Osteocyte (in vitro differentiated cells): ENCODE measurements at regions not wholly inside any gene's neighbourhood (a gene's known extent, or its start where the extent isn't known, plus 50 kb on each side); places are given as distances from the start of the nearest gene placed in this dataset.
A peak's percentile ranks its signal among the peaks of the same experiment; 100 is the strongest.

ENCODE experiments used
- DNase-seq: peaks from one replicate; pipeline ENCODE4 v3.0.0; 2021; ENCODE audit warnings: mixed read lengths; ENCODE audit not compliant: unreplicated experiment; ENCODE audit errors: extremely low spot score
- H3K27ac Mint-ChIP-seq: one replicate; pipeline ENCODE4 v1.8.0; 2021; ENCODE audit warnings: mild to moderate bottlenecking, mixed read lengths; ENCODE audit not compliant: unreplicated experiment
- H3K27me3 Mint-ChIP-seq: one replicate; pipeline ENCODE4 v1.8.0; 2021; ENCODE audit warnings: mixed read lengths; ENCODE audit not compliant: unreplicated experiment
- H3K36me3 Mint-ChIP-seq: one replicate; pipeline ENCODE4 v1.8.0; 2021; ENCODE audit warnings: mixed read lengths; ENCODE audit not compliant: unreplicated experiment
- H3K4me1 Mint-ChIP-seq: one replicate; pipeline ENCODE4 v1.8.0; 2021; ENCODE audit warnings: mixed read lengths; ENCODE audit not compliant: unreplicated experiment
- H3K4me3 Mint-ChIP-seq: one replicate; pipeline ENCODE4 v1.8.0; 2021; ENCODE audit warnings: mild to moderate bottlenecking, moderate library complexity, mixed read lengths; ENCODE audit not compliant: unreplicated experiment
- H3K9me3 Mint-ChIP-seq: one replicate; pipeline ENCODE4 v1.8.0; 2021; ENCODE audit warnings: mixed read lengths; ENCODE audit not compliant: unreplicated experiment
- TF ChIP-seq, protein P1 (sequence below): fragments of 200-600 bp; sonication (generic); IDR thresholded peaks from 2 replicates; pipeline ENCODE4 v1.5.0; 2021; ENCODE audit warnings: antibody characterized with exemption, mild to moderate bottlenecking, moderate library complexity

- DNase-seq, result peak; percentile 63
- Mint-ChIP-seq H3K9me3 (no peaks in the 10 kb centered on the region), H3K36me3 (no peaks in the 10 kb centered on the region), H3K4me3 (no peak overlapping the region), H3K4me1 (no peaks in the 10 kb centered on the region), H3K27ac (no peak overlapping the region), H3K27me3 (peaks cover 2% of the 10 kb centered on the region)
- TF ChIP-seq, protein P1, sequence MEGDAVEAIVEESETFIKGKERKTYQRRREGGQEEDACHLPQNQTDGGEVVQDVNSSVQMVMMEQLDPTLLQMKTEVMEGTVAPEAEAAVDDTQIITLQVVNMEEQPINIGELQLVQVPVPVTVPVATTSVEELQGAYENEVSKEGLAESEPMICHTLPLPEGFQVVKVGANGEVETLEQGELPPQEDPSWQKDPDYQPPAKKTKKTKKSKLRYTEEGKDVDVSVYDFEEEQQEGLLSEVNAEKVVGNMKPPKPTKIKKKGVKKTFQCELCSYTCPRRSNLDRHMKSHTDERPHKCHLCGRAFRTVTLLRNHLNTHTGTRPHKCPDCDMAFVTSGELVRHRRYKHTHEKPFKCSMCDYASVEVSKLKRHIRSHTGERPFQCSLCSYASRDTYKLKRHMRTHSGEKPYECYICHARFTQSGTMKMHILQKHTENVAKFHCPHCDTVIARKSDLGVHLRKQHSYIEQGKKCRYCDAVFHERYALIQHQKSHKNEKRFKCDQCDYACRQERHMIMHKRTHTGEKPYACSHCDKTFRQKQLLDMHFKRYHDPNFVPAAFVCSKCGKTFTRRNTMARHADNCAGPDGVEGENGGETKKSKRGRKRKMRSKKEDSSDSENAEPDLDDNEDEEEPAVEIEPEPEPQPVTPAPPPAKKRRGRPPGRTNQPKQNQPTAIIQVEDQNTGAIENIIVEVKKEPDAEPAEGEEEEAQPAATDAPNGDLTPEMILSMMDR, result no peak
These were observed 266.9 kb downstream of the PTPRU start for GRCh38 chr1:29502911-29503840.

DNA sequence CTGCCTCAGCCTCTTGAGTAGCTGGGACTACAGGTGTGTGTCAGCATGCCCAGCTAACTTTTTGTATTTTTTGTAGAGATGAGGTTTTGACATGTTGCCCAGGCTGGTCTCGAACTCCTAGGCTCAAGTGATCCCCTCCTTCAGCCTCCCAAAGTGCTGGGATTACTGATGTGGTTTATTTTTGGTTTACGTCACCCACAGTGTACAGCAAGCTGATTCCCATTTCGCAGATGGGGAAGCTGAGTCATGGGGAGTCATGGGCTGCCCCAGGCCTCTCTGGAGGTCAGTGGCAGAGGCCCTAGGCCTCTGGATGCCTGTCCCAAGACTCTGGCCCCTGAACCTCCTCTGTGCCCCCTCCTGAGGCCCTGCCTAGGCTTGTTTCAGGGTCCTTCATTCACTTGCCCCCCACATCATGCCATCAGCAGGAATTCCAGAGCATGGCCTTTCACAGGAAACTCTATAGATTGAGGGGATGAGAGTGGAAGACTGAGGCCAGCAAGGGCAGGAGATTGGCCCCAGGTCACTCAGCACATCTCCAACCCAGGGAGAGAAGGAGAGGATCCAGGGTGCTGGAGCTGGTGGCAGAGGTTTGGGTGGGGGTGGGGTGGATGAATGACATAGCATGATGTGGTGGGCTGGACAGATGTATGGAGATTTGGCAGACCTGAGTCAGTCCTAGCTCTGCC lies 266.0 kb downstream of the PTPRU start:
- peaks cover 2% of the 10 kb centered on the region for H3K27me3 Mint-ChIP-seq
- H3K4me3 Mint-ChIP-seq, result no peak overlapping the region
- peak; percentile 59 for DNase-seq
- no peak overlapping the region for H3K27ac Mint-ChIP-seq
- H3K9me3 Mint-ChIP-seq, result no peaks in the 10 kb centered on the region
- no peaks in the 10 kb centered on the region for H3K4me1 Mint-ChIP-seq
- TF ChIP-seq, protein P1, result no peak
- H3K36me3 Mint-ChIP-seq, result no peaks in the 10 kb centered on the region

DNA sequence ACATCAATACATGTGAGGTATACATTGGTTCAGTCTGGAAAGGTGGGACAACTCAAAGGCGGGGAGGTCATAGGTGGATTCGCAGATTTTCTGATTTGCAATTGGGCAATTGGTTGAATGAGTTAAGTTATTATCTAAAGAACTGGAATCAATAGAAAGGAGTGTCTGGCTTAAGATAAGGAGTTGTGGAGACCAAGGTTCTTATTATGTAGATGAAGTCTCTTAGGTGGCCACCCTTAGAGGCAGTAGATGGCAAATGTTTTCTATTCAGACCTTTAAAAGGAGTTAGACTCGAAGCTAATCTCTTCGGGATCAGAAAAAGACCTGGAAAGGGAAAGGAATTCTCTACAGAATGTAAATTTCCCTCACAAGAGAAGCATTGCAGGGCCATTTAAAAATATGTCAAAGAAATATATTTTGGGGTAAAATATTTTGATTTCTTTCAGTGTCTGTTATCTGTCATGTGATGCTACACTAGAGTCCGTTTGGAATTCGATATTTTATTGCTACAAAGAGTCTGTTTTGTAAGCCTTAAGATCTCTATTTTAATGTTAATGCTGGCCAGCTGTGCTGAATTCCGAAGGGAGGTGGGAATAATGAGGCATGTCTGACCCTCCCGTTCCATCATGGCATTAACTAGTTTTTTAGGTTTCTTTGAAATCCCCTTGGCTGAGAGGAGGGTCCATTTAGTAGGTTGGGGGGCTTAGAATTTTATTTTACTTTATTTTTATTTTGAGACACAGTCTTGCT lies 265.1 kb downstream of the PTPRU start:
- Mint-ChIP-seq H3K4me1 (no peaks in the 10 kb centered on the region), H3K27me3 (peaks cover 2% of the 10 kb centered on the region), H3K9me3 (peaks cover under 1% of the 10 kb centered on the region), H3K4me3 (no peak overlapping the region), H3K36me3 (no peaks in the 10 kb centered on the region), H3K27ac (no peak overlapping the region)
- DNase-seq, result no peak
- TF ChIP-seq, protein P1, result no peak

DNA sequence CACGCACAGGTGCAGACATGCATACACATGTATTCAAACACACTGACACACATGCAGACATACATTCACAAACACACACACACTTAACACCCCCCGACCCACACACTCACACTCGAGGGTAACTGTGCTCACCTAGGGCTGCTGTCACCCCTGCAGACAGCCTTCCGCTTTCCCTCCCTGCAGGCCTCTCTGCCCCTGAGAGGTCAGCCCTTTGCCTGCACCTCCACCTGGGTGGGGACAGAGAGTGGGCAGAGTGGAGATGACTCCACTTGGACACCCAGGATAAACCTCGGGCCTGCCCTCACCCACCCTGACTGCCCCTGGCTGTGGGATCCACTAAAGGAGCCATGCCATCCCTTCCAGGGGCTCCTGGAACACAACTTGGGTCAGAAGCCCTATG lies 264.3 kb downstream of the PTPRU start:
- Mint-ChIP-seq H3K4me1 (no peaks in the 10 kb centered on the region), H3K4me3 (no peak overlapping the region), H3K9me3 (peaks cover 4% of the 10 kb centered on the region), H3K36me3 (no peaks in the 10 kb centered on the region), H3K27me3 (peaks cover 2% of the 10 kb centered on the region), H3K27ac (no peak overlapping the region)
- DNase-seq, result peak; percentile 78
- TF ChIP-seq, protein P1, result no peak
